ENCODE measurements at regions not wholly inside any gene's neighbourhood (a gene's known extent, or its start where the extent isn't known, plus 50 kb on each side); places are given as distances from the start of the nearest gene placed in this dataset.

DNA sequence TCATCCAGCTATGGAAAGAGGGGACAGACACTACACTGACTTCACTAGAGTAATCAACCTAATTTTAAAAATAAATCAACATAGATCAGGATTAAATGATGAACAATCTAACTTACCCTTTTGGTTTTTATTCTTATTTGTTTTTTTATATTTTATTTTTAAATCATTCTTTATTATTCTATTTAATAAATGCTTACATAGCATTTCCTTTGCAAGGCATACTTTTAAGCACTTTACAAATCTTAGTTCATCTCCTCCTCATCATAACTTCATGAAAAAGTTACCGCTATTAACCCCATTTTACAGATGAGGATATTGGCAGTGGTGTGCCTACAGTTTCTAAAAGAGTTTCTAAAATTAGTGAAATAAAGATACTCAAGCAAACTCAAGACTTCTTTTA, 380.6 kb downstream of the TBC1D4 start:
- ChIA-PET POLR2A (ENCODE audit: low non-redundant PET) (no interaction called here), CTCF (no interaction called here)
- TF ChIP-seq, protein P1, sequence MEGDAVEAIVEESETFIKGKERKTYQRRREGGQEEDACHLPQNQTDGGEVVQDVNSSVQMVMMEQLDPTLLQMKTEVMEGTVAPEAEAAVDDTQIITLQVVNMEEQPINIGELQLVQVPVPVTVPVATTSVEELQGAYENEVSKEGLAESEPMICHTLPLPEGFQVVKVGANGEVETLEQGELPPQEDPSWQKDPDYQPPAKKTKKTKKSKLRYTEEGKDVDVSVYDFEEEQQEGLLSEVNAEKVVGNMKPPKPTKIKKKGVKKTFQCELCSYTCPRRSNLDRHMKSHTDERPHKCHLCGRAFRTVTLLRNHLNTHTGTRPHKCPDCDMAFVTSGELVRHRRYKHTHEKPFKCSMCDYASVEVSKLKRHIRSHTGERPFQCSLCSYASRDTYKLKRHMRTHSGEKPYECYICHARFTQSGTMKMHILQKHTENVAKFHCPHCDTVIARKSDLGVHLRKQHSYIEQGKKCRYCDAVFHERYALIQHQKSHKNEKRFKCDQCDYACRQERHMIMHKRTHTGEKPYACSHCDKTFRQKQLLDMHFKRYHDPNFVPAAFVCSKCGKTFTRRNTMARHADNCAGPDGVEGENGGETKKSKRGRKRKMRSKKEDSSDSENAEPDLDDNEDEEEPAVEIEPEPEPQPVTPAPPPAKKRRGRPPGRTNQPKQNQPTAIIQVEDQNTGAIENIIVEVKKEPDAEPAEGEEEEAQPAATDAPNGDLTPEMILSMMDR (conservative IDR thresholded peaks at IDR 0.05; ENCODE audit: low read depth), result no peak
- DNase-seq (ENCODE audit: low spot score), result no peak
- no peak overlapping the region for H3K27ac ChIP-seq

DNA sequence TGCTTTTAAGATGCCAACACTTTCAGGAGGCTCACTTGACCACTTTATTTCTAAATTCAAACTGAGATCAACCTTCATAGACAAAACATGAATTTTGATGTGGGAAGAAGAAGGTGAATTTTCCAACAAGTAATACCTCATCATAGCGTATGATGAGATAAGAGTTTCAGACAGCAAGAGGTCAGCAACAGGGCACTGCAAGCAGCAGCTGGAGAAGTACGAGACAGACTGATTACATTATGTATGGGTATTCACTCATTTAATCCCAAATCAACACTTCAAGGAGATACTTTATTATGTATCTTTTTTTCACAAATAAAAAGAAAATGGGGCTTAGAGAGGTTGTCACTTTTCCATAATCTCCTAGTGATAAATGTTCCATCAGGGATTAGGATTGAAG, 389.8 kb downstream of the TBC1D4 start:
- ChIA-PET CTCF (no interaction called here), POLR2A (ENCODE audit: low non-redundant PET) (no interaction called here)
- DNase-seq (ENCODE audit: low spot score), result no peak
- TF ChIP-seq, protein P1 (conservative IDR thresholded peaks at IDR 0.05; ENCODE audit: low read depth), result no peak
- no peak overlapping the region for H3K27ac ChIP-seq

DNA sequence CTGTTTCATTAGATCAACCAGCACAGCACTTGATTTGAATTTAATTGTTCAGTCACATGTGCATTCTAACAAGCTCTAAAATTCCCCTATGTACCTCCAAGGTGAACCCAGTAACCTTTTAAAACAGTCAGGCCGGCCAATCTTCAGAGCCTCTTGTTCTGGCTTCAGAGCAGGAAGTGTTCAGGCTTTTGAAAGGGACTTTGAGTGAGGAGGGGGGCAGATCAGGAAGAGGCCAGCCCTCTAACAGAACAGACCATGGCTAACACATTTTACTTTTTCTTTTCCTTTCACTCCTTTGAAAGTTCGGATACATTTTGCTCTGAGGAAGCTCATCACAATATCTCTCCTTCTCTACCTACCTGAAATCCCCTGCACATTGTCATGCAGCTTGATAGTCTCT, 390.3 kb downstream of the TBC1D4 start:
- TF ChIP-seq, protein P1 (conservative IDR thresholded peaks at IDR 0.05; ENCODE audit: low read depth), result no peak
- DNase-seq (ENCODE audit: low spot score), result no peak
- H3K27ac ChIP-seq, result no peak overlapping the region
- ChIA-PET POLR2A (ENCODE audit: low non-redundant PET) (no interaction called here), CTCF (no interaction called here)

DNA sequence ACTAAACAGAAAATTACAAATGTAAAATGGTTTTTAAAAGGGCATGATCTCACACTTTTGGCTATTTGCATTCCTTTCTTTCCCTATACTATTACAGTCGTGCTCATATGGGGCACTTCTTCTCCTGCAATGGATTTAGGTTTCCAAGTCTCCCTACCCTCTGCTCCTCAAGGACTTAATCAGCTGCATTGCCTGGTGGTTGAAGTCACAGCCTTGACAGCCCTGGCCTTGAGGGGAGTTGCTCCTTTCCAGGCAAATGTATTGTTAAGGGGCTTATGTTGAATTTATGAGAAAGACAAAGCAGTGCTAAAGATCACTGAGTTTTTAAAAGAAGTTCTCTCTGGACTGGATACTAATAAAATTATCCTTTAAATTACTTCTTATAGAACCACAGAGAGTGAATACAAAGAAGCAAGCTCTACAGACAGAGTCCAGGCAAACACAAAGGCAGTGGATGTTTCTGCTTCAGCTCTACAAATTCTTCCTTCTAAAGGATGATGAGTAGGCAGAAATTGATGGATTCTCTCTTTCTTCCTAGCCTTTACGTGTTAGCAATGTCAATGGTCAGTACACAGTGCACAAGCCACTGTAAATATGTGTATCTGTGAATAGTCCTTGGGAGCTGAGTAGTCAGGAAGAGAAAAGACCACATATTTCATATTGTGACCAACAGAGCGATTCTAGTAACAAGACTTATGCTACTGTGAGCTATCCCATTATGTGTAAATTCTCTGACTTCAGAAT, 390.9 kb downstream of the TBC1D4 start:
- no peak for DNase-seq (ENCODE audit: low spot score)
- no peak overlapping the region for H3K27ac ChIP-seq
- TF ChIP-seq, protein P1 (conservative IDR thresholded peaks at IDR 0.05; ENCODE audit: low read depth), result no peak
- ChIA-PET CTCF (no interaction called here), POLR2A (ENCODE audit: low non-redundant PET) (no interaction called here)

DNA sequence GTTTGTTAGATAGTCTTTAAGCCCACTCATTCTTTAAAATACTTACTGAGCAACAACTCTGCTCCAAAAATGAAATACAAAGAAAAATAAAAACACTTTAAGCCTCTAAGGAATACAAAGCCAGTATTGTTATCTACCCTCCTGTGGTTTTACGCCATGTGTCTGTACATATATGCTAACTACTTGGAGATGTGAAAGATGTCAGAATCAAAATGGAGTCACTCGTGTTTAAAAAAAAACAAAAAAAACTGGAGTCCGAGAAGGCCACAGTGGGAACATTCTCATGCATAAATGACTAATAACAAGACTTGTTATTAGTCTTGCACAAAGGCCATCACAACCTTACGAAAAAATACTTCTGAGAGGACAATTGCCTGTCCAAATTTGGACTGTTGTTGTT, 393.1 kb downstream of the TBC1D4 start:
- DNase-seq (ENCODE audit: low spot score), result no peak
- ChIA-PET POLR2A (ENCODE audit: low non-redundant PET) (no interaction called here), CTCF (no interaction called here)
- TF ChIP-seq, protein P1 (conservative IDR thresholded peaks at IDR 0.05; ENCODE audit: low read depth), result no peak
- H3K27ac ChIP-seq, result no peak overlapping the region

DNA sequence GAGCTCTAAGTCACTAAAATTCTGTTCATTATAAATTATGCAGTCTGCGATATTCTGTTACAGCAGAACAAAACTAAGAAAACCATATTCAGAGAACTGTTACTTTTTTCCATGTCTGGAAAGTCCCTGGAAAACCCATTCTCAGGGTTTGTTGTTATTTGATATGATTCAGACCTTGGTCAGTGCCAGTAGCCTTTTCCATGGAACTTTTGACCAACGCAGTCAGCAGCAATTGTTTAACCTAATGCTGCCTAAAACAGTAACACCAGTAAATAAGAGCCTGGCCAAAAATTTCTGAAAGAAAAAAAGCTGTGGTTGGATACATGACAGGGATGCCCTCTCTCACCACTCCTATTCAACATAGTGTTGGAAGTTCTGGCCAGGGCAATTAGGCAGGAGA, 402.7 kb downstream of the TBC1D4 start:
- no peak for DNase-seq (ENCODE audit: low spot score)
- H3K27ac ChIP-seq, result no peak overlapping the region
- CTCF ChIA-PET, result no interaction called here
- POLR2A ChIA-PET (ENCODE audit: low non-redundant PET), result no interaction called here
- TF ChIP-seq, protein P1 (conservative IDR thresholded peaks at IDR 0.05; ENCODE audit: low read depth), result no peak
